ENCODE measurements at regions not wholly inside any gene's neighbourhood (a gene's known extent, or its start where the extent isn't known, plus 50 kb on each side); places are given as distances from the start of the nearest gene placed in this dataset.

- intact Hi-C loops (cut with DNase I): no loop called here
- H3K27me3 ChIP-seq: peaks cover 0 to 36% (median 0%) of the 10 kb centered on the region in 4 donors
- no peak for DNase-seq
- H3K27ac ChIP-seq: no peak overlapping the region
- no peaks in the 10 kb centered on the region for H3K9me3 ChIP-seq
- TF ChIP-seq, protein P1, sequence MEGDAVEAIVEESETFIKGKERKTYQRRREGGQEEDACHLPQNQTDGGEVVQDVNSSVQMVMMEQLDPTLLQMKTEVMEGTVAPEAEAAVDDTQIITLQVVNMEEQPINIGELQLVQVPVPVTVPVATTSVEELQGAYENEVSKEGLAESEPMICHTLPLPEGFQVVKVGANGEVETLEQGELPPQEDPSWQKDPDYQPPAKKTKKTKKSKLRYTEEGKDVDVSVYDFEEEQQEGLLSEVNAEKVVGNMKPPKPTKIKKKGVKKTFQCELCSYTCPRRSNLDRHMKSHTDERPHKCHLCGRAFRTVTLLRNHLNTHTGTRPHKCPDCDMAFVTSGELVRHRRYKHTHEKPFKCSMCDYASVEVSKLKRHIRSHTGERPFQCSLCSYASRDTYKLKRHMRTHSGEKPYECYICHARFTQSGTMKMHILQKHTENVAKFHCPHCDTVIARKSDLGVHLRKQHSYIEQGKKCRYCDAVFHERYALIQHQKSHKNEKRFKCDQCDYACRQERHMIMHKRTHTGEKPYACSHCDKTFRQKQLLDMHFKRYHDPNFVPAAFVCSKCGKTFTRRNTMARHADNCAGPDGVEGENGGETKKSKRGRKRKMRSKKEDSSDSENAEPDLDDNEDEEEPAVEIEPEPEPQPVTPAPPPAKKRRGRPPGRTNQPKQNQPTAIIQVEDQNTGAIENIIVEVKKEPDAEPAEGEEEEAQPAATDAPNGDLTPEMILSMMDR (IDR thresholded peaks at IDR 0.05): no peak
- no peak for TF ChIP-seq POLR2A (IDR thresholded peaks at IDR 0.05)
- 13 to 19% methylated on average over 7 of the region's 8 CpGs for WGBS, 2 donors
- peaks cover 0 to 6% (median 0%) of the 10 kb centered on the region in 3 donors for H3K4me1 ChIP-seq
- no peak overlapping the region for H3K4me3 ChIP-seq
- no peaks in the 10 kb centered on the region for H3K36me3 ChIP-seq
Observed at GRCh38 chr10:123377883-123378282, 223.7 kb downstream of the BUB3 start.

DNA sequence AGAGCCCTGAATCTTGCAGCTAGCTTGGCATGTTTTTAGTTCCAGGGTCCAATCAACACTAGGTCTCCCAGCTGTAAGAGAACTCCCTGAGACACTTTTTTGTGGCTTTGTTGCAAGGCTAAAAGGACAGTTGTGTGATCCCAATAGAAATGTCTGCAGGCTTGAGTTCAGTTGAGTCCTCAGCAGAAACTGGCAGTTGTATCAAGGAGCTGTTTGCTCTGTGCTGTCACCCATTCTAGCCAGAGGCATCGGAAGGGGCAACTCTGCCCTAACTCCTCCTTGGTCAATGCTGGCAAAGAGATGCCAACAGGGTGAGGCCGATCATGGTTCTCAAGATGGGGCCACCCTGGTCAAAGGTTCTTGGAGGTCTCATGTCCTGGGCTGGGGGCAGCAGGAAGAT is 224.1 kb downstream of the BUB3 start:
- no peaks in the 10 kb centered on the region for H3K36me3 ChIP-seq
- TF ChIP-seq, protein P1 (IDR thresholded peaks at IDR 0.05): no peak
- TF ChIP-seq POLR2A (IDR thresholded peaks at IDR 0.05): no peak
- 85% methylated on average over 2 of the region's 2 CpGs; no CpG with 5 or more reads in 1 of the 2 donors for WGBS, 2 donors
- intact Hi-C loops (cut with DNase I): no loop called here
- no peaks in the 10 kb centered on the region for H3K9me3 ChIP-seq
- DNase-seq: no peak
- no peak overlapping the region for H3K27ac ChIP-seq
- H3K4me3 ChIP-seq: no peak overlapping the region
- H3K4me1 ChIP-seq: peaks cover 0 to 6% (median 0%) of the 10 kb centered on the region in 3 donors
- peaks cover 0 to 39% (median 0%) of the 10 kb centered on the region in 4 donors for H3K27me3 ChIP-seq

GRCh38 chr10:123379156-123379555 is 225.0 kb downstream of the BUB3 start:
- DNase-seq: no peak
- Histone ChIP-seq H3K27ac (no peak overlapping the region), H3K36me3 (no peaks in the 10 kb centered on the region), H3K9me3 (no peaks in the 10 kb centered on the region), H3K27me3 (peaks cover 0 to 39% (median 0%) of the 10 kb centered on the region in 4 donors), H3K4me3 (no peak overlapping the region), H3K4me1 (peaks cover 0 to 6% (median 0%) of the 10 kb centered on the region in 3 donors)
- WGBS, 2 donors: 68 to 69% methylated on average over 5 of the region's 5 CpGs
- TF ChIP-seq POLR2A (IDR thresholded peaks at IDR 0.05): no peak
- TF ChIP-seq, protein P1 (IDR thresholded peaks at IDR 0.05): no peak
- intact Hi-C loops (cut with DNase I): no loop called here

GRCh38 chr10:123380491-123381085 is 226.4 kb downstream of the BUB3 start:
- no peaks in the 10 kb centered on the region for H3K36me3 ChIP-seq
- TF ChIP-seq POLR2A (IDR thresholded peaks at IDR 0.05): no peak
- TF ChIP-seq, protein P1 (IDR thresholded peaks at IDR 0.05): peak in 1 of 6 experiments; percentile 30
- peaks cover 0 to 6% (median 0%) of the 10 kb centered on the region in 3 donors for H3K4me1 ChIP-seq

GRCh38 chr10:123381224-123381623 is 227.0 kb downstream of the BUB3 start:
- Histone ChIP-seq H3K4me1 (peaks cover 0 to 6% (median 0%) of the 10 kb centered on the region in 3 donors), H3K36me3 (no peaks in the 10 kb centered on the region), H3K27ac (no peak overlapping the region), H3K4me3 (no peak overlapping the region), H3K9me3 (peaks cover 0 to 4% (median 0%) of the 10 kb centered on the region in 3 donors), H3K27me3 (peaks cover 0 to 39% (median 0%) of the 10 kb centered on the region in 4 donors)
- TF ChIP-seq, protein P1 (IDR thresholded peaks at IDR 0.05): no peak
- intact Hi-C loops (cut with DNase I): no loop called here
- no peak for DNase-seq
- WGBS, 2 donors: 69 to 72% methylated on average over 4 to 5 of the region's 5 CpGs

More at GRCh38 chr10:123380491-123381085, 226.4 kb downstream of the BUB3 start:
- H3K4me3 ChIP-seq: no peak overlapping the region
- peaks cover 0 to under 1% (median 0%) of the 10 kb centered on the region in 3 donors for H3K9me3 ChIP-seq
- H3K27ac ChIP-seq: no peak overlapping the region
- 61 to 65% methylated on average over 7 of the region's 7 CpGs for WGBS, 2 donors
- intact Hi-C loops (cut with DNase I): no loop called here
- H3K27me3 ChIP-seq: peaks cover 0 to 39% (median 0%) of the 10 kb centered on the region in 4 donors
- DNase-seq: no peak

Data from esophagus squamous epithelium (tissue), 5 donors.